Neutrophil (primary cell): ENCODE measurements at regions not wholly inside any gene's neighbourhood (a gene's known extent, or its start where the extent isn't known, plus 50 kb on each side); places are given as distances from the start of the nearest gene placed in this dataset.

Experiments used
- H3K27ac ChIP-seq: fragments of 200-600 bp; sonication (generic); 2 replicates; pipeline ENCODE4 v1.5.1; 2016; ENCODE audit warnings: mild to moderate bottlenecking, moderate library complexity
- H3K27me3 ChIP-seq: fragments of 200-600 bp; sonication (generic); 2 replicates; pipeline ENCODE4 v1.6.0; 2016; ENCODE audit warnings: mild to moderate bottlenecking
- H3K36me3 ChIP-seq: fragments of 200-600 bp; sonication (generic); 2 replicates; pipeline ENCODE4 v1.5.1; 2017
- H3K4me1 ChIP-seq, 2 experiments: fragments of 200-600 bp in 1 of 2; sonication (generic) in 1 of 2; 1 replicate in 1 of 2; 2 replicates in 1 of 2; pipeline versions ENCODE4 v1.5.1 to v1.6.1; 2013 to 2016; ENCODE audit warnings: low read depth in 1 of 2, low read length in 1 of 2, mild to moderate bottlenecking in 1 of 2, moderate library complexity in 1 of 2; ENCODE audit not compliant: control insufficient read depth in 1 of 2, insufficient read depth in 1 of 2
- H3K4me3 ChIP-seq, 2 experiments: fragments of 200-600 bp in 1 of 2; sonication (generic) in 1 of 2; 1 replicate in 1 of 2; 2 replicates in 1 of 2; pipeline ENCODE4 v1.5.1; 2013 to 2016; ENCODE audit warnings: low read depth in 1 of 2, low read length in 1 of 2, mild to moderate bottlenecking in 1 of 2, moderate library complexity in 1 of 2
- H3K9me3 ChIP-seq: fragments of 200-600 bp; sonication (generic); 2 replicates; pipeline ENCODE4 v1.5.1; 2016
- CTCF ChIP-seq: fragments of 200-600 bp; sonication (generic); IDR thresholded peaks from 2 replicates; pipeline ENCODE4 v1.5.1; 2016; ENCODE audit warnings: antibody characterized with exemption

- Histone ChIP-seq H3K4me1 (no peaks in the 10 kb centered on the region), H3K36me3 (no peaks in the 10 kb centered on the region), H3K27me3 (no peaks in the 10 kb centered on the region), H3K9me3 (no peaks in the 10 kb centered on the region), H3K27ac (no peak overlapping the region), H3K4me3 (no peak overlapping the region)
- no peak for TF ChIP-seq CTCF
Measured at GRCh38 chr9:109888695-109889094, 108.7 kb downstream of the PALM2AKAP2 start.

GRCh38 chr9:109889456-109889855 lies 109.5 kb downstream of the PALM2AKAP2 start:
- TF ChIP-seq CTCF = no peak
- no peaks in the 10 kb centered on the region for H3K9me3 ChIP-seq
- H3K4me1 ChIP-seq = no peaks in the 10 kb centered on the region
- H3K36me3 ChIP-seq = no peaks in the 10 kb centered on the region
- H3K27me3 ChIP-seq = no peaks in the 10 kb centered on the region
- H3K27ac ChIP-seq = no peak overlapping the region
- H3K4me3 ChIP-seq = no peak overlapping the region

GRCh38 chr9:109893241-109893640 lies 113.2 kb downstream of the PALM2AKAP2 start:
- Histone ChIP-seq H3K9me3 (no peaks in the 10 kb centered on the region), H3K36me3 (no peaks in the 10 kb centered on the region), H3K27me3 (no peaks in the 10 kb centered on the region), H3K4me1 (no peaks in the 10 kb centered on the region), H3K4me3 (no peak overlapping the region), H3K27ac (no peak overlapping the region)
- TF ChIP-seq CTCF = no peak

- H3K27me3 ChIP-seq = no peaks in the 10 kb centered on the region
- no peak overlapping the region for H3K4me3 ChIP-seq
- H3K36me3 ChIP-seq = no peaks in the 10 kb centered on the region
- no peak overlapping the region for H3K27ac ChIP-seq
- TF ChIP-seq CTCF = no peak
- no peaks in the 10 kb centered on the region for H3K4me1 ChIP-seq
- no peaks in the 10 kb centered on the region for H3K9me3 ChIP-seq
Measured at GRCh38 chr9:109894473-109894872, 114.5 kb downstream of the PALM2AKAP2 start.

GRCh38 chr9:109894921-109895758 lies 115.1 kb downstream of the PALM2AKAP2 start:
- Histone ChIP-seq H3K4me3 (no peak overlapping the region), H3K4me1 (no peaks in the 10 kb centered on the region), H3K36me3 (no peaks in the 10 kb centered on the region), H3K9me3 (no peaks in the 10 kb centered on the region), H3K27me3 (no peaks in the 10 kb centered on the region), H3K27ac (no peak overlapping the region)
- TF ChIP-seq CTCF = no peak
